OCI-LY7 (cell line): ENCODE measurements at regions not wholly inside any gene's neighbourhood (a gene's known extent, or its start where the extent isn't known, plus 50 kb on each side); places are given as distances from the start of the nearest gene placed in this dataset.

Experiments used
- CTCF ChIP-seq: fragments of 200-600 bp; sonication (generic); conservative IDR thresholded peaks from 2 replicates; pipeline ENCODE4 v1.5.1; 2014; ENCODE audit warnings: mild to moderate bottlenecking, antibody characterized with exemption, low read length, moderate library complexity, mixed read lengths
- EZH2phosphoT487 ChIP-seq: fragments of 200-600 bp; sonication (generic); IDR thresholded peaks from 2 replicates; pipeline ENCODE4 v1.6.1; 2018; ENCODE audit warnings: low read depth, borderline replicate concordance, mild to moderate bottlenecking, mixed run types, antibody characterized with exemption, low read length, moderate library complexity, mixed read lengths

DNA sequence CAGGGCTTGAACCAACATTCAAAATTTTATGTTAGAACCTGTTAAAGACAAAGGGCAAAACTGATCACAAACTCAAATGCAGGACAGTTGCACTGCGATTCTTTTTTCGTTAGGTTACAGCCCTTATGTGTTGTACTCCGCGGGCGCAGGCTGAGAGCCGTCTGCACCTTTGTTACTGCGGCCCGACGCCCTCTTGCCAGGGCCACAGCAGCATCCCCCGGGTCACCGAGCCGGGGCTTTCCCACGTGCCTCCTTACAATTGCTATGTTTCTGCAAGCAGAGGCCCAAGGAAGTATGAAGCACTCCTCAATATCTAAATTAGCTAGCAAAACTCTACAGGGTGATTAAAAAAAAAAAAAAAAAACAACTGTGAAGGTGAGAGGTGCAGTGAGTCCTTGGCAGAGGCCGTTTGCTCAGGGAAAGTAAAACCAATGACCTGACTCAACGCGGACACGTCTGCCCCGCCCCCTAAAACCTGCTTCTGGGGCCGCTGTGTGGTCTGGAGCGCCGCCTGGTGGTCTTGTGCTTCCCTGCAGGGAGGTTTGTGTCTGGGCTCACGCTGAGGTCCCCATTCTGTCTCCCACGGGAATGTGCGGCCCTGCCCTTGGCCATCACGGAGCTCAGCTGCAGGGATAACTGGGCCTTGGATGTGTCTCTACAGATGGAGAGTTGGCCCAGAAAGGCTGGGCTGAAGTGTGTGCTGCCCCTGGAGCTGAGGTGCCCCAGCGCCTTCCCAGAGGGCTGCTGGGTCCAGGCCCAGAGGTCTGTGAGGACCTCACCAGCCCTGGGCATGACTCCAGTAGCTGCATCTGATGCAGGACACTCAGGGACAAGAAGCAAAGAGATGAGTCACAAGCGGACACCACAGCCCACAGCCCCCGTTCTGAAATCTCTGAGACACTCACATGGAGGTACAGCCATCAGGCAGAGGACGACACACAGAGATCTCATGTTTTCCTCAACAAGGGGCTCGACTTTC, 418.5 kb downstream of the TMEM121 start:
- TF ChIP-seq CTCF: no peak
- TF ChIP-seq EZH2phosphoT487: no peak
